Thymus (tissue), 11 donors: ENCODE measurements at regions not wholly inside any gene's neighbourhood (a gene's known extent, or its start where the extent isn't known, plus 50 kb on each side); places are given as distances from the start of the nearest gene placed in this dataset.

Source experiments
- DNase-seq, 9 donors: peaks; one replicate each; pipeline ENCODE4 v3.0.0-alpha.2; 2013; ENCODE audit warnings: low spot score in 9 of 9, low read depth in 6 of 9, missing footprints in 1 of 9
- H3K27ac ChIP-seq, 2 donors: one replicate each; pipeline ENCODE4 v1.5.1; 2013; ENCODE audit warnings: control low read depth in 1 of 2, low read depth in 1 of 2, low read length in 1 of 2, mild to moderate bottlenecking in 1 of 2, moderate library complexity in 1 of 2
- H3K27me3 ChIP-seq, 2 donors: one replicate each; pipeline ENCODE4 v1.5.1; 2013; ENCODE audit warnings: low read length in 1 of 2; ENCODE audit not compliant: control insufficient read depth in 2 of 2, insufficient read depth in 1 of 2
- H3K36me3 ChIP-seq, 2 donors: one replicate each; pipeline ENCODE4 v1.5.1; 2013; ENCODE audit warnings: low read length in 1 of 2, mild to moderate bottlenecking in 1 of 2, moderate library complexity in 1 of 2; ENCODE audit not compliant: control insufficient read depth in 2 of 2, insufficient read depth in 2 of 2
- H3K4me1 ChIP-seq, 2 donors: one replicate each; pipeline ENCODE4 v1.5.1; 2013; ENCODE audit warnings: low read length in 2 of 2; ENCODE audit not compliant: control insufficient read depth in 2 of 2, insufficient read depth in 2 of 2
- H3K4me3 ChIP-seq, 2 donors: one replicate each; pipeline ENCODE4 v1.5.1; 2013; ENCODE audit warnings: low read length in 2 of 2, control low read depth in 1 of 2, mild to moderate bottlenecking in 1 of 2
- H3K9me3 ChIP-seq, 2 donors: one replicate each; pipeline ENCODE4 v1.5.1; 2013; ENCODE audit warnings: low read length in 1 of 2, mild to moderate bottlenecking in 1 of 2; ENCODE audit not compliant: control insufficient read depth in 2 of 2, insufficient read depth in 1 of 2
- WGBS: extraction: QIAGEN DNeasy Blood & Tissue Kit; methylation state at CpG from one replicate; pipeline ENCODE4 v1.1.7; 2013; 5-methylcytosine and 5-hydroxymethylcytosine counted together
- donor health status: healthy.

DNA sequence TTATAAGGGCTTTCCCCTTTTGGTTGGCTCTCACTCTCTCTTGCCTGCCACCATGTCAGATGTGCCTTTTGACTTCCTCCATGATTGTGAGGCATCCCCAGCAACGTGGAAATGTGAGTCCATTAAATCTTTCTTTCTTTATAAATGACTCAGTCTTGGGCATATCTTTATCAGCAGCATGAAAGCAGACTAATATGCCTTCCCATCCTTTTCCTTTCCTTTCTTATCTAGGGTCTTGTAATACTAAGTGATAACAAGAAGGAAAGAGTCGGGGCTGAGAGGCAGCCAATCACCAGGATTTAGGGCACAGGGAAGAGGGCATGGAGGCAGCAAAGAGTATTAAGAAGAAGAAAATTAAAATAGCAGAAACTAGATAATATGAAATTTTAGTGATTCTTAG, 62.0 kb upstream of the JCAD start:
- WGBS: 92% methylated on average over 2 of the region's 2 CpGs
- H3K4me1 ChIP-seq: no peaks in the 10 kb centered on the region
- H3K36me3 ChIP-seq: no peaks in the 10 kb centered on the region
- H3K27ac ChIP-seq: no peak overlapping the region
- H3K9me3 ChIP-seq: no peaks in the 10 kb centered on the region
- H3K27me3 ChIP-seq: peaks cover 0 to under 1% of the 10 kb centered on the region in 2 donors
- DNase-seq: no peak
- no peak overlapping the region for H3K4me3 ChIP-seq

DNA sequence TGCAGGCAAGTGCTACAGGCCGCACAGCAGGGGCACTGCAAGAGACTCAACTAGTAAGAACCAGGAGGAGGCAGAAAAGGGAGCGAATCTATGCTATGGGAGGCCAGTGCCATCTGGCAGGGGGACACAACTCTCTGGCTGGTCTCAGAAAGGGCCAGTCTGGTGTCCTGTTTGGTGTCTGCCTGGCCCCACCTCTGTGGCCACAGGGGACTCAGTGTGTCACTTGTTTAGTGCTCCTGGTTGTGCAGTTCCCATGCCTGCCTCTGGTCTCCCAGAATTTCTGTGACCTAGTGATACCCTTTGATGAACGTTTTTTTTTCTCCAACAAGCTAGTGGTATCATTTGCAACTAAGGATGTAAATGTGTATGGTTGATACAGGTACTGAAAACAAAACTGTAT, 59.2 kb upstream of the JCAD start:
- Histone ChIP-seq H3K36me3 (no peaks in the 10 kb centered on the region), H3K27me3 (peaks cover 0 to 5% of the 10 kb centered on the region in 2 donors), H3K9me3 (no peaks in the 10 kb centered on the region), H3K4me1 (no peaks in the 10 kb centered on the region), H3K4me3 (no peak overlapping the region), H3K27ac (no peak overlapping the region)
- no peak for DNase-seq
- WGBS: 92% methylated on average over 3 of the region's 3 CpGs

DNA sequence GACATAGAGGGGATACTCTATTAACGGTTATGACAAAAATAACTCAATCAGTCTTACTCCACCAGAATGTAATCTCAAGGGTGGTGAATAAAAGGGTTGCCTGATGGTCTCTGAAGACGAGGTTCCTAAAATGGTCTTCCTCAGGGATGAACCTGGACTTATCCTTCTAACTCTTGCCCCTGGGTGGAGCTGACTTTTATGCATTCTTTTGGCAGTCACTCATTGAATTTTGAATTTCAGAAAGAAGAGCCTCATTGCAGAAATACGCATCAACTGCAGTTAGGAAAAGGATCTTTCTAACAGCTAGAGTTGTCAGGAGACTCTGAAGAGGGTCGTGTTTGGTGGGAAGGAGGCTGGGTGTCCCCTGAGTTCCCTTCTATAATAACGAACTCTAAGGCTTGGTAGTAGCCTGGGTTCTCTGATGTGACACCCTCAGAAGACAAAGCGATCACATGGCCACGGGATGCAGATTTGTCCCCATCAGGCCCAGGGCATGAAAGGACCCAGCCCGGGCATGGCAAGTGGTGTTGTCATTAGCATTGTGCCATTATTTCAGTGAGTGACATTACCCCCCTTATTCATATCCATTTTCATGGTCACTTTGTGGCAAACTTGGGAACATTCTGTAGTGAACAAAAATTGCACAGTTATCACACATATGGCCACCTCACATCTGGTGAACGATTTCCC, 58.6 kb upstream of the JCAD start:
- Histone ChIP-seq H3K4me1 (no peaks in the 10 kb centered on the region), H3K27ac (no peak overlapping the region), H3K36me3 (no peaks in the 10 kb centered on the region), H3K4me3 (no peak overlapping the region), H3K9me3 (no peaks in the 10 kb centered on the region), H3K27me3 (peaks cover 0 to 5% of the 10 kb centered on the region in 2 donors)
- no peak for DNase-seq
- 92% methylated on average over 9 of the region's 9 CpGs for WGBS

DNA sequence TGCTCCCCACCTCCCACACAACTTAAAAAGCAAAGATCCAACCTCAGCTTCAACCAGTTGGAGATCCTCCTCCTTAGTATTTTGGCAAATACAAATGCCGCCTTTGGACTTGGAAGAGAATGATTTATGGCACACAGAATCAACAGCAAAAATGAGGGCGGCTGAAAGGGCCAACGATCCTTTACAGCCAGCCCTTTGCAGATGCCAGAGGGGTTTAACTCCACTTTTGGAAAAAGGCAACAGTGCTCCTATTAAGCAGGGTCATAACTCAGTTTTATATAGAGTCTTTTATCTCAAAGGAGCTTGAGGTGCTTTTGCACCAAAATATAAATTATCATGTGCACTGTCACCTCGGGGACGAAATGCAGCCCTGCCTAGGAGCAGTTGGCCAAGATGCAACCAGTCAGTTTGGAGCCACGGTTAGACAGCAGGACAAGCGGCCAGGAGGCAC, 56.7 kb upstream of the JCAD start:
- Histone ChIP-seq H3K4me1 (no peaks in the 10 kb centered on the region), H3K4me3 (no peak overlapping the region), H3K9me3 (no peaks in the 10 kb centered on the region), H3K27ac (no peak overlapping the region), H3K27me3 (peaks cover 0 to 5% of the 10 kb centered on the region in 2 donors), H3K36me3 (no peaks in the 10 kb centered on the region)
- WGBS: 95% methylated on average over 7 of the region's 7 CpGs
- no peak for DNase-seq

DNA sequence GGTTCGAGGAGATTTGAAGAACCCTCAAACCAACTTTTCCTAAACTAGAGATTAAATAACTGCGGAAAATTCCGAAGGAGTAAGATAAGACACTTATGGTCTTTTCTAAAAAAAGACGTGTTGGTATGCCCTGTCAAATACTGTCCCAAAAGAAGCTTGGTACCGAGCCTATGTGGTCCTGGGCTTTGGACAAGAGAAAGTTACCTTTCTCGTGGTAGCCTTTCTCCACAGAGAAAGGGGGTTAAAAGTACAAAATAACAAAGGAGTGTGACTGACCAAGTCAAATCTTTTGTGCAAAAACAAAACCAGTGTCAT, 56.2 kb upstream of the JCAD start:
- H3K27ac ChIP-seq: no peak overlapping the region
- 91% methylated on average over 6 of the region's 6 CpGs for WGBS
- no peaks in the 10 kb centered on the region for H3K4me1 ChIP-seq
- no peaks in the 10 kb centered on the region for H3K36me3 ChIP-seq
- no peak for DNase-seq
- H3K9me3 ChIP-seq: no peaks in the 10 kb centered on the region
- peaks cover 0 to 5% of the 10 kb centered on the region in 2 donors for H3K27me3 ChIP-seq
- no peak overlapping the region for H3K4me3 ChIP-seq

DNA sequence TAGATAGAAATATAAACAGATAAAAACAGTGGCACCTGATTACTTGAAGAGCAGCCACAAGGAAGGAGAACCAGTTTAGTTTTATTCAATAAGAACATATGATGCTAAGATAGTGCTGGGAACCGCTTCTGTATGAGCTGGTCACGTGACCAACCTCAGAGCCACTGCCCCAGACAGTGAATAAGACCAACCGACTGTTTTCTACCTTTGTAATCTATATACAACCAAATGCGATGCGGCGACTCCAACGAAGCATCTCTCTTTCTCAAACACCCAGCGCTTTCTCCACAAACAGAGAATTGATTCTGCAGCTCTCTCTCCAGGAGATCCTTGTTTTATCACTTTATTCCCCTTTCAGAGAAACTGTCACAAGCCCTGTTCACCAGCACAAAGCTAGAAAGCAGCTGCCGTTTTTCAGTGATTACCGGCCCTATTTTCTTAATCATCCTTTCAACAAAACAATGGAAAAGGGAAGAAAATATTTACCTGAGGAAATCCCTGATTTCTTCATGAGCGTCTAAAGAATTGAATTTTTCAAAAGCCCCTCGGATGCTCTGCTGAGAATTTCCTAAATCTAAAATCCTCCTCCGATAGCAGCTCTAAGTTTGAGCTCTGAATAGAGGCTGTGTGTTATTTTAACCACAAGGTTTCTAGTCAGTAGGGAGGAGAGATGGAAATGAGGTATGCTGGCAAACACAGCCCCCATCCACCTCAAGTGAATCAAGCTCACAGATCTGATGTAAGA, 55.7 kb upstream of the JCAD start:
- 61% methylated on average over 13 of the region's 13 CpGs for WGBS
- Histone ChIP-seq H3K4me1 (no peaks in the 10 kb centered on the region), H3K4me3 (no peak overlapping the region)

DNA sequence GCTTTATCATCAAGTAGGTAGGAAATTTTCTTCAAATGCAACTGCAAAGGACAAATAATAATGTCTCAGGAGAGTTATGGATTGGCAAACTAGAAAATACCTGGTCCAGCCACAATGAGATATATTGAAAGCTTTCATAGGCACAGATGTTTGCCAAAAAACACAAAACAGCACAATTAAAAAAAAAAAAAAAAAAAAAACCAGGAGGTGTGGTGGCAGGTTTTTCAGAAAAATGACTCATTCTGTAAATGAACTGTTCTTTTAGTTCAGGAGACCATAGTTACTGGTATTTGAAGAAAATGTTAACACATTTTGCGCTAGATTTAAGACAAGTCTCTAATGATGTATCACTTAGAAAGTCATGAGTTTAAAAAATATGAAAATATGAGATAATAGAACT, 55.0 kb upstream of the JCAD start:
- 92% methylated on average over 1 of the region's 1 CpG for WGBS
- H3K4me1 ChIP-seq: no peaks in the 10 kb centered on the region
- no peak for DNase-seq
- no peaks in the 10 kb centered on the region for H3K36me3 ChIP-seq
- peaks cover 0 to 5% of the 10 kb centered on the region in 2 donors for H3K27me3 ChIP-seq
- no peak overlapping the region for H3K27ac ChIP-seq
- H3K4me3 ChIP-seq: no peak overlapping the region
- H3K9me3 ChIP-seq: no peaks in the 10 kb centered on the region

More for the DNA sequence above, 55.7 kb upstream of the JCAD start:
- Histone ChIP-seq H3K27ac (no peak overlapping the region), H3K9me3 (no peaks in the 10 kb centered on the region), H3K36me3 (no peaks in the 10 kb centered on the region), H3K27me3 (peaks cover 0 to 5% of the 10 kb centered on the region in 2 donors)
- peak in 3 of 9 donors; percentile 2 to 15 (median 3) for DNase-seq

DNA sequence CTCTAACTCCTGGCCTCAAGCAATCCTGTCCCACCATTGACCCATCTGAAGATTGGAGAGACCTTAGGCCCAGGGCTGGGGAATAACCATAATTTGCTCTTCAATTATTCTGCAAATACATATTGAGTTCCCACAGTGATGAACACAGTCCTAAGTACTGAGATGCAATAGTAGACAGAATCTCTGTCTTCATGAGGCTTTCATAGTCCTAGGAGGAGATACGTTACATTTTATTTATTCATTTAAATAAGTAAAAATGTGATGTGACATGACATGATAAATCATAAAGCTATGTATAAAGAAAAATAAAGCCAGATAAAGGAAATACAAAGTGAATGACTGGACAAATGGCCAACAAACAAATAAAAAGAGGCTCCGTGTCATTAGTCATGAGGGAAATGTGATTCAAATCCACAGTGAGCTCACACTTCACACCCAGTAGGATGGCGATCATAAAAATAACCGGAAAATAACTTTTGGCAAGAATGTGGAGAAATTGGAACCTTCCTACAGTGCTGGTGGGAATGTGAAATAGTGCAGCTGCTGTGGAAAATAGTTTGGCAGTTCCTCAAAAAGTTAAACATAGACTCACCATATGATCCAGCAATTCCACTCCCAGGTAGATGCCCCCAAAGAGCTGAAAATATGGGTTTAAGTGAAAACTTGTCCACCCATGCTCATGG, 52.1 kb upstream of the JCAD start:
- Histone ChIP-seq H3K4me3 (no peak overlapping the region), H3K9me3 (no peaks in the 10 kb centered on the region), H3K27me3 (peaks cover 0 to 5% of the 10 kb centered on the region in 2 donors), H3K36me3 (no peaks in the 10 kb centered on the region), H3K27ac (no peak overlapping the region), H3K4me1 (no peaks in the 10 kb centered on the region)
- 98% methylated on average over 4 of the region's 4 CpGs for WGBS
- no peak for DNase-seq
